Hematopoietic multipotent progenitor cell treated with erythropoietin and hydrocortisone succinate and interleukin-3 and kit ligand, for 4 days (in vitro differentiated cells): ENCODE measurements at regions not wholly inside any gene's neighbourhood (a gene's known extent, or its start where the extent isn't known, plus 50 kb on each side); places are given as distances from the start of the nearest gene placed in this dataset.
A peak's percentile ranks its signal among the peaks of the same experiment; 100 is the strongest.

Experiments used
- DNase-seq: peaks from one replicate; pipeline ENCODE4 v3.0.0-alpha.2; 2015

DNA sequence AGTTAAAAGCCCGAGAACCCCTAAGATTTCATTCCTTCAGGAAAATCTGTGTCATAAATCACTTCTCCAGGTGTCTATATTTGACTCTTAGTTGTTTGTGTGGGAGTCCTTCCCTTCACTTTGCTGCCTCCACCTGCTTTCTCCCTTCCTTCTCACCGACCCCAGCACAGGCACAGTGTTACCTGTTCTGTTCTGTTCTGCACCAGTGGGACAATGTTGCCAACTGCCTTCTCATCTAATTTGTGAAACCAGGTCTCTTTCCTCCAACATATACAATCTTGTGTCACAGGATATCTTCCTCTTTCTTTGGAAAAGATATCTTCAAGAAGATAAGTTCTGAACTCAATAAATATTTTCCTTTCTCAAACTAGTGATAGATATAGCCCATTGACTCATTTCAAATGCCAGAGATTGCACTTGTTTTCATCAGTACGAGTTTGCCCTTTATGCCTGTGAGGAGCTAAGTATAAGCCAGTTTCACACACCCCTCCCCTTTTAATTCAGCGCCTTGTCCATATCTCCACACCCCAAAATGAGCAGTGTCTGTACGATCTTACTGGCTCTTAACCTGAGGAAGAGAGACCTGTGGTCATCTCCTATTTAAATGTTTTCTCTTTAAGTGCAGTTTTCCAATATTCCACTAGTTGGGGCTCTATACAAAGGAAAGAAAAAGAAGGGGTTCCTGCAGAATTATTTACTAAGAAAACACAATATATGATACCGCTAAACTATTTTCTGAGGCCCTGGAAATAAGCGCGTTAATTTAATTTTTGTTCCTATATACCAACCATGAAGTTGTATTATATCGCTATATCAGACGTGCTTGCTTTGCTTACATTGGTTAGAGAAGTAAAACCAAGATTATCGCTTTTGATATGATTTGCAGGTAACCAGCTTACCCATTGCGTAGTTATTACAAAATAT lies 81.6 kb upstream of the PREP start:
- DNase-seq, result peak; percentile 75

GRCh38 chr6:105483492-105483891 lies 80.6 kb upstream of the PREP start:
- DNase-seq, result no peak

DNA sequence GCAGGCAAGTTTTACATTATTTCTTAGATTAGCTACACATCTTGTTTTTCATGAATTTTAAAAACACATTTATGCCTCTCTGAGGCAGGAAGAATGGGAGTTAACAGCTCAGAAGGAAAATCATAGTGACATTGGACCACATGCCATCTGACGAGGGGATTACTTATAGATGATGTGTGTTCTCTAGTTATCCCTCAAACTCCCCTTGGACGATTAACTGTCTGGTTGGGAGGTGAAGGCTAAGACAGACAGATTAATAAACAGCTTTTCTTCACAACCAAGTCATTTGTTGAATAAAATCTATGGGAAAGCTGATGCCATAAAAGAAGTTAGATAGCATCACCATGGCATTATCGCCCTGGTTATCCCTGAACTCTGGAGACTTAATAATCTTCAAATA lies 80.0 kb upstream of the PREP start:
- no peak for DNase-seq

DNA sequence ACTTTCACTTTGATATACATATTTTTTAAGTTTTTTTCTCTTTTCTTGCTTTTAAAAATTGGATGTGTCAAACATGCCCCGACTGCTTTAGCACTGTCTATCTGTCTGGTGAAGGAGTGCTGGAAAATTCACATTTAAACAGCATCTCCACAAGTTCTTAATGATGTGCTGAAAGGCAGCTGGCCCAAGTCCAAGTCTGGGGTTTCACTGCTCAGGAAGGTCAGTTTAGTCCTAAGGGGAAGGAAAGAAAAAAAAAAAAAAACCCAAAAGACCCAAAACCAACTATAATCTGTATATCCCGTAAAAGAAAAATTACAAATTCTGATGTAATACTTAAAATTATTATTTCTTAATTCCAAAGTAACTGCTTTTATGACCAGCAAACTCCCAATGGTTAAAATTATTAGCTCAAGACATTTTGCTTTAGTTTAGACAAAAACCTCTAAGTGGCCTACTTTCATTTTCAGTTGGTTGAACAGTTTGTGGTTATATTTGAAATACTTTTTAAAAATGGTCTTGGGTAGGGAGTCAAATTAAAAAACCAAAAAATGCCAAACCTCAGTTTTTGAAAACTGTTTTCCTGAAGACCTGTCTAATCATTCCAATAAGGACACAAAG lies 79.5 kb upstream of the PREP start:
- DNase-seq, result peak; percentile 42

DNA sequence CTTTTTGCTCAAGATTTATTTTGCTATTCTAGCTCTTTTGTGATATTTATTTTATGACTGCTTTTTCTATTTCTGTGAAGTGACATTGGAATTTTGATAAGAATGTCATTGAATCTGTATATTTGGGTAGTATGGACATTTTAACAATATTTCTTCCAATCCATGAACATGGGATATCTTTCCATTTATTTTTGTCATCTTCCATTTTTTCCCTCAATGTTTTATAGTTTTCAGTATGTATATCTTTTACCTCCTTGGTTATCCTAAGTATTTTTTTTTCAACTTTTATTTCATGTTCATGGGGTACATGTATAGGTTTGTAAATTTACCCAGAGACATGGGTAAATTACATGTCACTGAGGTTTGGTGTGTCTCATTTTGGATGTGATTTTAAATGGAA lies 74.1 kb upstream of the PREP start:
- no peak for DNase-seq

DNA sequence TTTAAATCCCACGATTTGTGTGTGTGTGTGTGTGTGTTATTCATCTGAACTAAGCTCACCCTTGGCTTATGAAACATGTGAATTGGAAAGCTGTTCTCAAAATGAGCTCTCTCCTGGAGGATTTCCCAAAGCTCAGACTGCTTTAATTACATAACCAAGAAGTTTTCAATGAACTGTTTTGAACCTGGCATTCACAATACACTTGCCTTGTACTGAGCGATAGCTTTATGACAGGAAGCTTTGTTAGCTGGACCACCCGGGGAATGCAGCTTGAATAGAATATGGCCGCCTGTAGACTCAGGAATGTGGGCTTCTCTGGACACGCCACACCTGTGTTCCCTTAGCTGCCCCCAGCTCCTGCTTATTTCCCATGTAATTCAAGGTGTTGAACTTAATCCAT lies 71.4 kb upstream of the PREP start:
- DNase-seq, result no peak

GRCh38 chr6:105469946-105470345 lies 67.1 kb upstream of the PREP start:
- no peak for DNase-seq

- no peak for DNase-seq
Measured at GRCh38 chr6:105468850-105469249, 66.0 kb upstream of the PREP start.

GRCh38 chr6:105460860-105461259 lies 58.0 kb upstream of the PREP start:
- DNase-seq, result no peak

DNA sequence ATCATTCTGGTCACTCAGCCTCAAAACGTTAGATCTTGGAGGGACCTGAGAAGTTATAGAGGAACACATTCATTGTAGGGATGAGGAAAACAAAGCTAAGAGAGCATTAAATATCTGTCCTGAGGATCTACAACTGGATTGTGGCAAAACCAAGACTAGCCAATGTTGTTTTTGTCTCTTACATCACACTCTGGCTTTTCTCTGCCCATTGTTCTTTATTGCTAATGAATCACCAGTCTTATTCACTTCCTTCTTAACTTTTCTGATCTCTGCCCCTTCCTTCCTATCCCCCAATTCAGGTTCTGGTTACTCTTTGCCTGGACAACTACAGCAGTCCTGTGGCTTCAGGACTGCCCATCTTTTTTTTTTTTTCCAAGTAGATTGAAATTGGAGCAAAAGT lies 57.0 kb upstream of the PREP start:
- peak; percentile 4 for DNase-seq

GRCh38 chr6:105459049-105459448 lies 56.2 kb upstream of the PREP start:
- no peak for DNase-seq

DNA sequence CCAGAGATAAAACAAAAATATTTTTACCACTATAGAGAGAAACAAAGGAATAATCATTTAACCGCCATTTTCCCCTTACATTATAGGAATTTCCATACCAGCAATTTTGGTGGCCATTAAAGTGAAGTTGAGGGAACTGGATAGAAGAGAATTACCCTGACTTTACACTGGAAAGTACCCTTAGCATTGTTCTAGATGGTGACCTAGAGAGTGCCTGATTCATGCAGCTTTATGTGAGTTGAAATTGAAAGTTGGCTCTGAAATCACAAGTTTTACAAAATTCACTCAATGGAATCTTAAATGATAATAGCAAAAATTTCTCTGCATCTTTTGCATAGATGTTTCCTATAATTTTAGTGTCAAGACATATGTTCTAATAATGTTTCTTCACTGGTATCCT lies 55.7 kb upstream of the PREP start:
- no peak for DNase-seq

- DNase-seq, result no peak
Measured at GRCh38 chr6:105458084-105458483, 55.2 kb upstream of the PREP start.

DNA sequence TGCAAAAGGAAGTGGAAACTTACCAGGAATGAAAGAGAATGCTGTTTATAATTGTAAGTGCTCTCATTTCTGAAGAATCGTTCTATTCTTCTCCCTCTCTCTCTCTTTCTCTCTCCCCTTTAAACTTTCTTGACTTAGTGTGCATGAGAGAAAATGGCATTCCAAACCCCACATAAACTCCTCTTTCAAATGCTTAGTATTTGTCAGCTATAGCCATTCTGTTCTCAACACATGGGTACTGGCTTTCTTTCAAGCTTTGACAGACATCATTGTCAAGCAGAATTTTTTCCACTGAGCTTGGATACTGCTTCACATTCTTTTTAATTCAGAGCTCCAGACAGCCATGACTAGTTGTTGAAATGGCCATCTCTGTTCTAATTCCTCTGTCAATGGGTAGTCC lies 51.1 kb upstream of the PREP start:
- no peak for DNase-seq

GRCh38 chr6:105452924-105453756 lies 50.3 kb upstream of the PREP start:
- peak; percentile 59 for DNase-seq
